ENCODE measurements at regions not wholly inside any gene's neighbourhood (a gene's known extent, or its start where the extent isn't known, plus 50 kb on each side); places are given as distances from the start of the nearest gene placed in this dataset.
A peak's percentile ranks its signal among the peaks of the same experiment; 100 is the strongest.
"Not testable (repeated sequence)": the region's sequence is repeated elsewhere in the genome, so short reads cannot be mapped to it uniquely, and the experiment has no call there.

GRCh38 chr7:149579365-149579764 is 81.8 kb upstream of the ZNF746 start:
- H3K27me3 Mint-ChIP-seq; H3K9me3 ChIP-seq (ENCODE audit: low read length); DNase-seq; H3K27ac Mint-ChIP-seq; H3K36me3 ChIP-seq (ENCODE audit: insufficient read depth, low read length); H3K4me1 ChIP-seq (ENCODE audit: insufficient read depth, low read length); H3K27ac ChIP-seq (ENCODE audit: low read depth, low read length); H3K27me3 ChIP-seq (ENCODE audit: insufficient read depth, low read length, poor library complexity, severe bottlenecking); POLR2A ChIA-PET; H3K4me3 ChIP-seq (ENCODE audit: low read length); H3K4me3 Mint-ChIP-seq; CTCF ChIA-PET: not testable (repeated sequence)
- H3K36me3 Mint-ChIP-seq, result peaks cover 7 to 48% (median 44%) of the 10 kb centered on the region in 3 donors
- peaks cover 17 to 31% (median 28%) of the 10 kb centered on the region in 3 donors for H3K4me1 Mint-ChIP-seq
- H3K9me3 Mint-ChIP-seq, result peaks cover 0 to 30% (median 20%) of the 10 kb centered on the region in 5 donors

- H3K27ac Mint-ChIP-seq; DNase-seq; H3K27ac ChIP-seq (ENCODE audit: low read depth, low read length); H3K4me1 ChIP-seq (ENCODE audit: insufficient read depth, low read length); H3K27me3 Mint-ChIP-seq; CTCF ChIA-PET; H3K4me3 ChIP-seq (ENCODE audit: low read length); H3K4me3 Mint-ChIP-seq; H3K27me3 ChIP-seq (ENCODE audit: insufficient read depth, low read length, poor library complexity, severe bottlenecking); H3K9me3 ChIP-seq (ENCODE audit: low read length); POLR2A ChIA-PET; H3K36me3 ChIP-seq (ENCODE audit: insufficient read depth, low read length): not testable (repeated sequence)
- H3K36me3 Mint-ChIP-seq, result peaks cover 15 to 43% (median 29%) of the 10 kb centered on the region in 3 donors
- peaks cover 0 to 17% (median 3%) of the 10 kb centered on the region in 3 donors for H3K4me1 Mint-ChIP-seq
- peaks cover 22 to 53% (median 42%) of the 10 kb centered on the region in 5 donors for H3K9me3 Mint-ChIP-seq
Measured at GRCh38 chr7:149574428-149574827, 76.8 kb upstream of the ZNF746 start.

- ChIA-PET POLR2A (no interaction called here), CTCF (interaction anchor here (1.9 kb wide), 1 partner anchor 289 kb away, joined by 4 read pairs; no protein-coding TSS in a partner anchor)
- Histone ChIP-seq H3K9me3 (ENCODE audit: low read length) (peaks cover 5% of the 10 kb centered on the region), H3K4me1 (ENCODE audit: insufficient read depth, low read length) (no peaks in the 10 kb centered on the region), H3K27ac (ENCODE audit: low read depth, low read length) (no peak overlapping the region), H3K4me3 (ENCODE audit: low read length) (no peak overlapping the region), H3K27me3 (ENCODE audit: insufficient read depth, low read length, poor library complexity, severe bottlenecking) (no peaks in the 10 kb centered on the region), H3K36me3 (ENCODE audit: insufficient read depth, low read length) (peaks cover 9% of the 10 kb centered on the region)
- Mint-ChIP-seq H3K36me3 (peaks cover 15 to 46% (median 33%) of the 10 kb centered on the region in 3 donors), H3K4me1 (peaks cover 0 to 19% (median 3%) of the 10 kb centered on the region in 3 donors), H3K9me3 (peaks cover 26 to 61% (median 43%) of the 10 kb centered on the region in 5 donors), H3K27me3 (peaks cover 0 to 1% of the 10 kb centered on the region in 2 donors), H3K27ac (no peak overlapping the region), H3K4me3 (no peak overlapping the region)
- no peak for DNase-seq
Measured at GRCh38 chr7:149573519-149573918, 75.9 kb upstream of the ZNF746 start.

- H3K27me3 ChIP-seq (ENCODE audit: insufficient read depth, low read length, poor library complexity, severe bottlenecking); H3K27ac ChIP-seq (ENCODE audit: low read depth, low read length); H3K4me3 ChIP-seq (ENCODE audit: low read length); H3K27me3 Mint-ChIP-seq; H3K27ac Mint-ChIP-seq; DNase-seq; H3K4me1 ChIP-seq (ENCODE audit: insufficient read depth, low read length); POLR2A ChIA-PET; H3K4me3 Mint-ChIP-seq; H3K9me3 ChIP-seq (ENCODE audit: low read length); H3K36me3 ChIP-seq (ENCODE audit: insufficient read depth, low read length): not testable (repeated sequence)
- Mint-ChIP-seq H3K36me3 (peaks cover 19 to 45% (median 33%) of the 10 kb centered on the region in 3 donors), H3K4me1 (peaks cover 3 to 24% (median 4%) of the 10 kb centered on the region in 3 donors), H3K9me3 (peaks cover 24 to 55% (median 38%) of the 10 kb centered on the region in 5 donors)
- CTCF ChIA-PET, result interaction anchor here (1.9 kb wide), 1 partner anchor 288 kb away, joined by 4 read pairs; no protein-coding TSS in a partner anchor
Measured at GRCh38 chr7:149572920-149573319, 75.3 kb upstream of the ZNF746 start.

GRCh38 chr7:149570784-149571183 is 73.2 kb upstream of the ZNF746 start:
- Mint-ChIP-seq H3K36me3 (peaks cover 26 to 54% (median 46%) of the 10 kb centered on the region in 3 donors), H3K4me1 (peaks cover 10 to 45% (median 21%) of the 10 kb centered on the region in 3 donors), H3K9me3 (peaks cover 19 to 41% (median 36%) of the 10 kb centered on the region in 5 donors), H3K27me3 (no peaks in the 10 kb centered on the region), H3K4me3 (no peak overlapping the region), H3K27ac (no peak overlapping the region)
- no peak for DNase-seq
- CTCF ChIA-PET, result no interaction called here
- H3K27ac ChIP-seq (ENCODE audit: low read depth, low read length), result no peak overlapping the region
- H3K27me3 ChIP-seq (ENCODE audit: insufficient read depth, low read length, poor library complexity, severe bottlenecking), result no peaks in the 10 kb centered on the region
- no peaks in the 10 kb centered on the region for H3K4me1 ChIP-seq (ENCODE audit: insufficient read depth, low read length)
- no peak overlapping the region for H3K4me3 ChIP-seq (ENCODE audit: low read length)
- POLR2A ChIA-PET, result no interaction called here
- H3K36me3 ChIP-seq (ENCODE audit: insufficient read depth, low read length), result peaks cover 9% of the 10 kb centered on the region
- H3K9me3 ChIP-seq (ENCODE audit: low read length), result peaks cover 5% of the 10 kb centered on the region

GRCh38 chr7:149569726-149570422 is 72.3 kb upstream of the ZNF746 start:
- H3K4me1 Mint-ChIP-seq, result peaks cover 13 to 50% (median 27%) of the 10 kb centered on the region in 3 donors
- no peak overlapping the region for H3K4me3 Mint-ChIP-seq
- Histone ChIP-seq H3K27me3 (ENCODE audit: insufficient read depth, low read length, poor library complexity, severe bottlenecking) (no peaks in the 10 kb centered on the region), H3K9me3 (ENCODE audit: low read length) (peaks cover 5% of the 10 kb centered on the region), H3K4me1 (ENCODE audit: insufficient read depth, low read length) (no peaks in the 10 kb centered on the region), H3K27ac (ENCODE audit: low read depth, low read length) (no peak overlapping the region), H3K36me3 (ENCODE audit: insufficient read depth, low read length) (peaks cover 9% of the 10 kb centered on the region), H3K4me3 (ENCODE audit: low read length) (no peak overlapping the region)
- DNase-seq, result no peak
- POLR2A ChIA-PET, result no interaction called here
- peak overlapping the region in 1 of 8 donors; percentile 30 for H3K27ac Mint-ChIP-seq
- CTCF ChIA-PET, result no interaction called here
- no peaks in the 10 kb centered on the region for H3K27me3 Mint-ChIP-seq
- H3K36me3 Mint-ChIP-seq, result peaks cover 28 to 61% (median 54%) of the 10 kb centered on the region in 3 donors
- peaks cover 13 to 37% (median 33%) of the 10 kb centered on the region in 5 donors for H3K9me3 Mint-ChIP-seq

GRCh38 chr7:149569025-149569725 is 71.6 kb upstream of the ZNF746 start:
- H3K4me1 Mint-ChIP-seq, result peaks cover 15 to 57% (median 34%) of the 10 kb centered on the region in 3 donors
- no peaks in the 10 kb centered on the region for H3K4me1 ChIP-seq (ENCODE audit: insufficient read depth, low read length)
- ChIA-PET POLR2A (no interaction called here), CTCF (interaction anchor here (1.2 kb wide), 1 partner anchor 18 kb away, joined by 3 read pairs; no protein-coding TSS in a partner anchor)
- DNase-seq, result no peak
- no peak overlapping the region for H3K4me3 Mint-ChIP-seq
- H3K4me3 ChIP-seq (ENCODE audit: low read length), result no peak overlapping the region
- no peak overlapping the region for H3K27ac ChIP-seq (ENCODE audit: low read depth, low read length)
- H3K27ac Mint-ChIP-seq, result peak overlapping the region in 2 of 8 donors; percentile 30 to 83
- peaks cover 5% of the 10 kb centered on the region for H3K9me3 ChIP-seq (ENCODE audit: low read length)
- H3K9me3 Mint-ChIP-seq, result peaks cover 8 to 33% (median 28%) of the 10 kb centered on the region in 5 donors
- H3K27me3 ChIP-seq (ENCODE audit: insufficient read depth, low read length, poor library complexity, severe bottlenecking), result no peaks in the 10 kb centered on the region
- no peaks in the 10 kb centered on the region for H3K27me3 Mint-ChIP-seq
- peaks cover 28 to 66% (median 60%) of the 10 kb centered on the region in 3 donors for H3K36me3 Mint-ChIP-seq
- H3K36me3 ChIP-seq (ENCODE audit: insufficient read depth, low read length), result peaks cover 9% of the 10 kb centered on the region

- no peaks in the 10 kb centered on the region for H3K27me3 ChIP-seq (ENCODE audit: insufficient read depth, low read length, poor library complexity, severe bottlenecking)
- CTCF ChIA-PET, result interaction anchor here (1.2 kb wide), 1 partner anchor 19 kb away, joined by 3 read pairs; no protein-coding TSS in a partner anchor
- peaks cover 5% of the 10 kb centered on the region for H3K9me3 ChIP-seq (ENCODE audit: low read length)
- peaks cover 9% of the 10 kb centered on the region for H3K36me3 ChIP-seq (ENCODE audit: insufficient read depth, low read length)
- POLR2A ChIA-PET, result no interaction called here
- H3K4me3 ChIP-seq (ENCODE audit: low read length), result no peak overlapping the region
- Mint-ChIP-seq H3K4me1 (peaks cover 17 to 65% (median 43%) of the 10 kb centered on the region in 3 donors), H3K27me3 (no peaks in the 10 kb centered on the region), H3K36me3 (peaks cover 34 to 73% (median 60%) of the 10 kb centered on the region in 3 donors), H3K4me3 (no peak overlapping the region), H3K9me3 (peaks cover 5 to 37% (median 20%) of the 10 kb centered on the region in 5 donors), H3K27ac (peak overlapping the region in 3 of 8 donors; percentile 15 to 44 (median 39))
- H3K27ac ChIP-seq (ENCODE audit: low read depth, low read length), result no peak overlapping the region
- no peak for DNase-seq
- H3K4me1 ChIP-seq (ENCODE audit: insufficient read depth, low read length), result no peaks in the 10 kb centered on the region
Measured at GRCh38 chr7:149568218-149568617, 70.6 kb upstream of the ZNF746 start.
